A673 (cell line): ENCODE measurements at regions not wholly inside any gene's neighbourhood (a gene's known extent, or its start where the extent isn't known, plus 50 kb on each side); places are given as distances from the start of the nearest gene placed in this dataset.

Experiments used
- BruUV-seq: library from RNA; stranded (reverse); fragments of 400-500 nt; replicated peaks from 2 replicates; lab custom pipeline; 2021; lab: Mats Ljungman, UMichigan
- CTCF ChIA-PET: fragments of 300-600 bp; sonication (Branson Sonifier 250); formaldehyde crosslinking; loops from one replicate; lab custom pipeline; 2022; ENCODE audit warnings: antibody characterized with exemption; lab: Charles Lee
- POLR2A ChIA-PET: fragments of 300-600 bp; sonication (Branson Sonifier 250); formaldehyde crosslinking; loops from one replicate; lab custom pipeline; 2022; ENCODE audit warnings: antibody characterized with exemption; ENCODE audit not compliant: low non-redundant PET; lab: Charles Lee
- DNase-seq: peaks from one replicate; pipeline ENCODE4 v3.0.0-alpha.2; 2015; ENCODE audit warnings: low spot score
- H3K27ac ChIP-seq: fragments of 200-600 bp; sonication (generic); 2 replicates; pipeline ENCODE4 v1.5.1; 2016; ENCODE audit warnings: mixed run types, low read depth, mild to moderate bottlenecking, mixed read lengths, antibody characterized with exemption, low read length; ENCODE audit not compliant: poor library complexity, severe bottlenecking
- H3K27me3 ChIP-seq: fragments of 200-600 bp; sonication (generic); replicated peaks from 2 replicates; pipeline ENCODE4 v1.6.1; 2017; ENCODE audit warnings: mixed run types, low read depth, mild to moderate bottlenecking, mixed read lengths, antibody characterized with exemption, low read length; ENCODE audit not compliant: insufficient read depth, poor library complexity
- H3K36me3 ChIP-seq: fragments of 200-600 bp; sonication (generic); 2 replicates; pipeline ENCODE4 v1.6.1; 2016; ENCODE audit warnings: mixed run types, mild to moderate bottlenecking, mixed read lengths, antibody characterized with exemption, low read length; ENCODE audit not compliant: insufficient read depth, poor library complexity, severe bottlenecking
- H3K4me1 ChIP-seq: fragments of 200-600 bp; sonication (generic); 2 replicates; pipeline ENCODE4 v1.6.1; 2017; ENCODE audit warnings: mixed run types, mild to moderate bottlenecking, mixed read lengths, antibody characterized with exemption, low read length; ENCODE audit not compliant: insufficient read depth, poor library complexity, severe bottlenecking
- H3K4me3 ChIP-seq: fragments of 200-600 bp; sonication (generic); 2 replicates; pipeline ENCODE4 v1.5.1; 2016; ENCODE audit warnings: low read depth, mixed run types, mild to moderate bottlenecking, mixed read lengths, low read length; ENCODE audit not compliant: poor library complexity, severe bottlenecking
- H3K9me3 ChIP-seq: fragments of 200-600 bp; sonication (generic); 2 replicates; pipeline ENCODE4 v1.6.1; 2016; ENCODE audit warnings: mixed run types, low read depth, mild to moderate bottlenecking, mixed read lengths, antibody characterized with exemption, low read length; ENCODE audit not compliant: poor library complexity, severe bottlenecking
- EZH2 ChIP-seq: fragments of 200-600 bp; sonication (generic); IDR thresholded peaks from 2 replicates; pipeline ENCODE4 v1.6.1; 2017; ENCODE audit warnings: borderline replicate concordance, low read depth, mild to moderate bottlenecking, mixed read lengths, antibody characterized with exemption, low read length; ENCODE audit not compliant: poor library complexity, severe bottlenecking
- intact Hi-C: fragments of 100-400 bp; cut with micrococcal nuclease; formaldehyde crosslinking; loops from one replicate; pipeline ENCODE4 v1.10.0; 2022; ENCODE audit not compliant: unreplicated experiment
- TF ChIP-seq, protein P1 (sequence below): fragments of 300-800, 200-600 bp; sonication (generic); conservative IDR thresholded peaks from 2 replicates; pipeline ENCODE4 v1.5.1; 2017; ENCODE audit warnings: low read depth, mild to moderate bottlenecking, antibody characterized with exemption, low read length, moderate library complexity, mixed read lengths

DNA sequence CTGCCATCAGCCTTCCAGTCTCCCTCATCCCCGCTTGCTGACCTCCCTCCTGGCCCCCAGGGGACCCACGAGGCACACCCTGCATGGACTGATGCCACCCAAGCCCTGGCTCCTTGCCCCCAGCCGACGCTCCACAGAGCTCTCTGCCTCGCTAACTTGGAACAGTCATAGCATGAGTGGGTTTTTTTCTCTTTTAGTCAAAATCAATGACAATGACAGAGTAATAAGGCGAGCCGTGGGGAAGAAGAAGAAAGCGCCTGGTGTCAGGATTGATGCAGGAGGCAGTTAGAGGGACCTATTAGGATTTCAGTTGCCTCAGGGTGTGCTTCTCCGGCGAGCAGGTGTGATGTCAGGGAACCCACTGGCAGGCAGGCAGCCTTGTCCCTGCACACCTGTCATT is 176.3 kb upstream of the TNRC6C start:
- no peaks in the 10 kb centered on the region for H3K9me3 ChIP-seq
- peaks cover 29% of the 10 kb centered on the region for H3K4me1 ChIP-seq
- CTCF ChIA-PET = no interaction called here
- no peak overlapping the region for H3K27ac ChIP-seq
- no TSS peak for BruUV-seq
- H3K36me3 ChIP-seq = no peaks in the 10 kb centered on the region
- no peak for DNase-seq
- H3K27me3 ChIP-seq = no peaks in the 10 kb centered on the region
- intact Hi-C loops = no loop called here
- TF ChIP-seq EZH2 = no peak
- POLR2A ChIA-PET = no interaction called here
- no peak overlapping the region for H3K4me3 ChIP-seq

DNA sequence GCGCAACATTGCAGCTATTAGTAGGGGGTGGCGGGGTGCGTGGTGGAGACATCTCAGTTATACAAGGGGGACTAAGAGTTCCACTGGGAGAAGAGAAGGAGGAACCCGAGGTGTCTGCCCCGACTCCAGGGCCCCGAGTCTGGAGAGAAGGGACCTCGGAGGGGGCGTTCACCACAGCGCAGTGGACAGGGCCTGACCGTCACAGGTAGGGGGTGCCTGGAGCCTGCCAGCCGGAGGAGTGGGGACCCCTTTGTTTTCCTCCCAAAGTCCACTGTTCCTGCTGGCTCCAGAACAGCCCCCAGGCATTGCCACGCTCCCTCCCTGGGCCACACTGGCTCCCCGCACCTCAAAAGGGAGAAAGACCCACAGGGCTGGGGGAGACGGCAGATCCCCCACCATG is 175.9 kb upstream of the TNRC6C start:
- ChIA-PET POLR2A (no interaction called here), CTCF (no interaction called here)
- Histone ChIP-seq H3K36me3 (no peaks in the 10 kb centered on the region), H3K4me1 (peaks cover 33% of the 10 kb centered on the region), H3K27me3 (no peaks in the 10 kb centered on the region), H3K27ac (no peak overlapping the region), H3K4me3 (no peak overlapping the region), H3K9me3 (no peaks in the 10 kb centered on the region)
- TF ChIP-seq, protein P1, sequence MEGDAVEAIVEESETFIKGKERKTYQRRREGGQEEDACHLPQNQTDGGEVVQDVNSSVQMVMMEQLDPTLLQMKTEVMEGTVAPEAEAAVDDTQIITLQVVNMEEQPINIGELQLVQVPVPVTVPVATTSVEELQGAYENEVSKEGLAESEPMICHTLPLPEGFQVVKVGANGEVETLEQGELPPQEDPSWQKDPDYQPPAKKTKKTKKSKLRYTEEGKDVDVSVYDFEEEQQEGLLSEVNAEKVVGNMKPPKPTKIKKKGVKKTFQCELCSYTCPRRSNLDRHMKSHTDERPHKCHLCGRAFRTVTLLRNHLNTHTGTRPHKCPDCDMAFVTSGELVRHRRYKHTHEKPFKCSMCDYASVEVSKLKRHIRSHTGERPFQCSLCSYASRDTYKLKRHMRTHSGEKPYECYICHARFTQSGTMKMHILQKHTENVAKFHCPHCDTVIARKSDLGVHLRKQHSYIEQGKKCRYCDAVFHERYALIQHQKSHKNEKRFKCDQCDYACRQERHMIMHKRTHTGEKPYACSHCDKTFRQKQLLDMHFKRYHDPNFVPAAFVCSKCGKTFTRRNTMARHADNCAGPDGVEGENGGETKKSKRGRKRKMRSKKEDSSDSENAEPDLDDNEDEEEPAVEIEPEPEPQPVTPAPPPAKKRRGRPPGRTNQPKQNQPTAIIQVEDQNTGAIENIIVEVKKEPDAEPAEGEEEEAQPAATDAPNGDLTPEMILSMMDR = no peak
- no peak for TF ChIP-seq EZH2
- intact Hi-C loops = no loop called here
- BruUV-seq = no TSS peak
- no peak for DNase-seq

DNA sequence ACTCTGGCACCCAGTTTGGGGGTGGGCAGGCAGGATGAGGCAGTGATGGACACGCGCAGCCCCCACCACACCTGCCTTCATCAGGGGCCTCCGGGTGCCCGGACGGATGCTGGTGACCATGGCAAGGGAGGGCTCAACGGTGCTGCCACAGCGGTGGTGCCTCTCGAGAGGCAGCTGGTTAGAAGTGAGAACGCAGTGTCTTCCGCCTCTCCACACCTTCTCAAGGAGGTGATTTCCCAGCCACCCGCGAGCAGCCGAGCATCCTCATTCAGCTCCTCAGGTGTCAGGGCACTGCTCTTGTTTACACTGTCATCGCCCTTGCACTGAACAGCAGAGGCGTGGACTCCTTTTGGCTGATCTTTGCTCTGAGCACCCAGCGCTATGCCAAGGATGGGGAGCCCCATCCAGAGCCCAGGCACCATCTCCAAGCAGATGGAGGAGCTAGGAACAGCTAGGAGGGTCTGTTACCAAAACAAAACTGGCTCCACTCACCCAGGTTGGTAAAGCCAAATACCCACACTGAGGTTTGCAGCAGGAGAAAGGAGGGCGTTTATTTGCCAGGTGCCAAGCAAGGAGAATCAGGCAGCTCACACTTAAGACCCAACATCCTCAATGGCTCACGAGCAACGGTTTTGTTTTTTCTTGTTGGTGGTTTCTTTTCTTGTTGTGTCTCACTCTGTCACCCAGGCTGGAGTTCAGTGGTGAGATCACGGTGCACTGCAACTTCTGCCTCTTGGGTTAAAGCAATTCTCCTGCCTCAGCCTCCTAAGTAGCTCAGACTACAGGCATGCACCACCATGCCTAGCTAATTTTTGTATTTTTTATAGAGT is 174.3 kb upstream of the TNRC6C start:
- Histone ChIP-seq H3K36me3 (no peaks in the 10 kb centered on the region), H3K9me3 (no peaks in the 10 kb centered on the region), H3K27me3 (no peaks in the 10 kb centered on the region), H3K4me1 (peaks cover 33% of the 10 kb centered on the region), H3K4me3 (no peak overlapping the region), H3K27ac (no peak overlapping the region)
- BruUV-seq = no TSS peak
- intact Hi-C loops = no loop called here
- no peak for DNase-seq
- no peak for TF ChIP-seq EZH2
- TF ChIP-seq, protein P1 = no peak
- CTCF ChIA-PET = no interaction called here
- POLR2A ChIA-PET = no interaction called here
